ENCODE measurements at regions not wholly inside any gene's neighbourhood (a gene's known extent, or its start where the extent isn't known, plus 50 kb on each side); places are given as distances from the start of the nearest gene placed in this dataset.

- ChIA-PET CTCF (no interaction called here), POLR2A (interaction anchor here (0.6 kb wide), 1 partner anchor 38 kb away, joined by 4 read pairs; no protein-coding TSS in a partner anchor)
- TF ChIP-seq CTCF (IDR thresholded peaks at IDR 0.05; ENCODE audit: insufficient read depth, low read length, missing control alignments) = no peak
- no peak for DNase-seq (ENCODE audit: low read depth, low spot score)
- H3K4me3 ChIP-seq (ENCODE audit: low read depth, low read length) = no peak overlapping the region
Measured at GRCh38 chr13:100921139-100921538, 246.5 kb upstream of the TMTC4 start.

- no peak for DNase-seq (ENCODE audit: low read depth, low spot score)
- POLR2A ChIA-PET = no interaction called here
- H3K4me3 ChIP-seq (ENCODE audit: low read depth, low read length) = no peak overlapping the region
- no peak for TF ChIP-seq CTCF (IDR thresholded peaks at IDR 0.05; ENCODE audit: insufficient read depth, low read length, missing control alignments)
- CTCF ChIA-PET = no interaction called here
Measured at GRCh38 chr13:100917011-100917410, 242.4 kb upstream of the TMTC4 start.

- ChIA-PET CTCF (no interaction called here), POLR2A (no interaction called here)
- TF ChIP-seq CTCF (IDR thresholded peaks at IDR 0.05; ENCODE audit: insufficient read depth, low read length, missing control alignments) = no peak
- no peak for DNase-seq (ENCODE audit: low read depth, low spot score)
- H3K4me3 ChIP-seq (ENCODE audit: low read depth, low read length) = no peak overlapping the region
Measured at GRCh38 chr13:100913143-100913542, 238.5 kb upstream of the TMTC4 start.

DNA sequence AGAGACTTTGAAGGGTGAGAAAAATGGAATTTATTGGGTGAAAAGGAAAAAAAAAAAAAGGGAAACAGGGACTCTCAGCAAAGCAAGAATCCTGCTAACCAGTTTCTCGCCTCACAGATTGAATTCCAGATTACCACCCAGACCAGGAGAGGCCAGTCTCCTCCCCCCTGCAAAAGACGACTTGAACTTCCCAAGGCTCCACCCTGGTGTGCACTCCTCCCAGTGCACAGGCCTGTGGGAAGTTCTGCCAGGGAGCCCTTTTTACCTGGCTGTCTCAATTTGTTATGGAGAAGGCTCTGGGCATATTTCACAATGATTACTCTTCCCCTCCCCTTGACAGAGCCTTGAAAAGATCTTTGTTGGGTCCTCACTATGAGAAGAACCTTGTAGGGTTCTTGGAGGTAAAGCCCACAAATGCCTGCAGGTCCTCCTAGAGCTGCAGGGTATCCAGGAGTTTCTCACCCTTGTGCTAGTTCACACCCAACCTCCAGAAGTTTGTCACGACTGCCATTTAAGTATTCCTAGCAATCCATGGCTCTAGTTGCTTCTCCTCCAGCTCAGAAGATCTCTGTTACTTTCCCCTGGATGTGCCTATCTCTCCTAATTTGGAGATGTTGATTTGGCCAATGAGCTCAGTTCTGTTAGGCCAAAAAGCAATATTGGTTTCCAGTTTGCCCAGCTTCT lies 229.8 kb upstream of the TMTC4 start:
- H3K4me3 ChIP-seq (ENCODE audit: low read depth, low read length) = no peak overlapping the region
- POLR2A ChIA-PET = no interaction called here
- no peak for DNase-seq (ENCODE audit: low read depth, low spot score)
- CTCF ChIA-PET = no interaction called here
- no peak for TF ChIP-seq CTCF (IDR thresholded peaks at IDR 0.05; ENCODE audit: insufficient read depth, low read length, missing control alignments)

GRCh38 chr13:100899720-100900316 lies 225.2 kb upstream of the TMTC4 start:
- POLR2A ChIA-PET = no interaction called here
- DNase-seq (ENCODE audit: low read depth, low spot score) = no peak
- CTCF ChIA-PET = no interaction called here
- TF ChIP-seq CTCF (IDR thresholded peaks at IDR 0.05; ENCODE audit: insufficient read depth, low read length, missing control alignments) = no peak
- H3K4me3 ChIP-seq (ENCODE audit: low read depth, low read length) = no peak overlapping the region

DNA sequence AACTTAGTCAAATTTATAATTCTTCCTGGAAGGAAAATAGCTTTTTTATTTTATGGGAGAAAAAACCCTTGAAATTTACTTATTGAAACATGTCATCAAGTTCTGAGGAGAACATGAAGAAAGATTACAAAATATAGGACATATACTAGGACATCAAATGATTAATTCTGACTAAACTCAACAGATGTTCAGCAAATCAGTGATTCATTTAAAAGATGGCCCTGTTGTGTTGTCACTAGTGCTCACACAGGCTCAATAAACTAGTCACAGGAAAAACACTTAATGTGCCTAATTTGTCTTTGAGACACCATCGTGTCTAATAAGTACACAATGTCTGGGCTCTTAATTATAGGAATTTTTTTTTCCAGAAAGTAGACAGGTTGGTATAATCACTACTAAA lies 223.8 kb upstream of the TMTC4 start:
- ChIA-PET CTCF (no interaction called here), POLR2A (no interaction called here)
- no peak overlapping the region for H3K4me3 ChIP-seq (ENCODE audit: low read depth, low read length)
- no peak for TF ChIP-seq CTCF (IDR thresholded peaks at IDR 0.05; ENCODE audit: insufficient read depth, low read length, missing control alignments)
- DNase-seq (ENCODE audit: low read depth, low spot score) = no peak

All from AG04449 (cell line).